Loucy (cell line): ENCODE measurements at regions not wholly inside any gene's neighbourhood (a gene's known extent, or its start where the extent isn't known, plus 50 kb on each side); places are given as distances from the start of the nearest gene placed in this dataset.

Experiments
- EZH2phosphoT487 ChIP-seq: fragments of 200-600 bp; IDR thresholded peaks from 2 replicates; pipeline ENCODE4 v1.6.1; 2018; ENCODE audit warnings: antibody characterized with exemption, mild to moderate bottlenecking, moderate library complexity, borderline replicate concordance
- TF ChIP-seq, protein P1 (sequence below): fragments of 200-600 bp; sonication (generic); conservative IDR thresholded peaks from 2 replicates; pipeline ENCODE4 v1.5.1; 2014; ENCODE audit warnings: mild to moderate bottlenecking, antibody characterized with exemption, low read length

DNA sequence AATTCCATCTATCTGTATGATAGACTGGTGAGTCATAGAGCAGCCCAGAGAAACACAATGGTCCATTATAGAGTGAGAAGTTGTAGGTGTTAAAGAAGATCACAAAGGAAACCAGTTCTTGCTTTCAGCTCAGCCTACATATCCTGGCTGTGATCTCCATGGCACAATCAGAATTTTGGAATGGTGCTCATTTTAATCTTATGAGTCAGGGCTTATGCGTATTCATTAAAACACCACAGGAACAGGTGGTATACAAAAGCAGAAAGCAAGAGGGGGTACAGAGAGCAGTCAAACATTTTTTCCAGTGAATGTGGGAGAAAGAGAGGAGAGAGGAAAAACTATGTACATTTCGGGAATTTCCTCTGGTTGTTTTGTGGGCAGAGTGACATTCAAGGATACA is 126.9 kb downstream of the MFAP3L start:
- TF ChIP-seq, protein P1, sequence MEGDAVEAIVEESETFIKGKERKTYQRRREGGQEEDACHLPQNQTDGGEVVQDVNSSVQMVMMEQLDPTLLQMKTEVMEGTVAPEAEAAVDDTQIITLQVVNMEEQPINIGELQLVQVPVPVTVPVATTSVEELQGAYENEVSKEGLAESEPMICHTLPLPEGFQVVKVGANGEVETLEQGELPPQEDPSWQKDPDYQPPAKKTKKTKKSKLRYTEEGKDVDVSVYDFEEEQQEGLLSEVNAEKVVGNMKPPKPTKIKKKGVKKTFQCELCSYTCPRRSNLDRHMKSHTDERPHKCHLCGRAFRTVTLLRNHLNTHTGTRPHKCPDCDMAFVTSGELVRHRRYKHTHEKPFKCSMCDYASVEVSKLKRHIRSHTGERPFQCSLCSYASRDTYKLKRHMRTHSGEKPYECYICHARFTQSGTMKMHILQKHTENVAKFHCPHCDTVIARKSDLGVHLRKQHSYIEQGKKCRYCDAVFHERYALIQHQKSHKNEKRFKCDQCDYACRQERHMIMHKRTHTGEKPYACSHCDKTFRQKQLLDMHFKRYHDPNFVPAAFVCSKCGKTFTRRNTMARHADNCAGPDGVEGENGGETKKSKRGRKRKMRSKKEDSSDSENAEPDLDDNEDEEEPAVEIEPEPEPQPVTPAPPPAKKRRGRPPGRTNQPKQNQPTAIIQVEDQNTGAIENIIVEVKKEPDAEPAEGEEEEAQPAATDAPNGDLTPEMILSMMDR, result no peak
- TF ChIP-seq EZH2phosphoT487, result no peak
